ENCODE measurements at regions not wholly inside any gene's neighbourhood (a gene's known extent, or its start where the extent isn't known, plus 50 kb on each side); places are given as distances from the start of the nearest gene placed in this dataset.

DNA sequence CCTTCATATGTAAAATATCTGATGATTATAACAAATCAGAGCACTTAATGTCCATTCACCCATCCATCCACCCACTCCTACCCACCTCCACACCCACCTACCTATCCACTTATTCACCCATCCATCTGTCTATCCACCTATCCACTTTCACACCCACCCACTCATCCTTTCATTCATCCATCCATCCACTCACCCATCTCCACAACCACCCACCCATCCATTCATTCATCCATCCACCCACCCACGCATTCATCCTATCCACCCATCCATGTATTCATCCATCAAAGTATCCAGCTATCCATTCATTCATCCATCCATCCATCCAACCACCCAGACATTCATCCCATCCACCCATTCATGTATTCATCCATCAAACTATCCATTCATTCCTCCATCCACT, 466.1 kb downstream of the AJAP1 start:
- TF ChIP-seq CTCF (conservative IDR thresholded peaks at IDR 0.05; ENCODE audit: low read depth in 2 of 2) (no peak), REST (IDR thresholded peaks at IDR 0.05; ENCODE audit: unreplicated experiment) (no peak), JUNB (IDR thresholded peaks at IDR 0.05; ENCODE audit: unreplicated experiment) (no peak), POLR2AphosphoS5 (IDR thresholded peaks at IDR 0.05; ENCODE audit: low read depth) (no peak), EZH2 (IDR thresholded peaks at IDR 0.05; ENCODE audit: low read depth, unreplicated experiment) (no peak), CREB1 (CRISPR knock-in tag; IDR thresholded peaks at IDR 0.05; ENCODE audit: low read depth) (no peak), EZH2phosphoT487 (IDR thresholded peaks at IDR 0.05; ENCODE audit: unreplicated experiment) (no peak), ZNF331 (CRISPR knock-in tag; IDR thresholded peaks at IDR 0.05; ENCODE audit: low read depth) (no peak), STAT1 (IDR thresholded peaks at IDR 0.05; ENCODE audit: unreplicated experiment) (no peak), NANOG (IDR thresholded peaks at IDR 0.05; ENCODE audit: borderline replicate concordance) (no peak), ZNF114 (CRISPR knock-in tag; IDR thresholded peaks at IDR 0.05) (no peak)
- TF ChIP-seq, protein P1, sequence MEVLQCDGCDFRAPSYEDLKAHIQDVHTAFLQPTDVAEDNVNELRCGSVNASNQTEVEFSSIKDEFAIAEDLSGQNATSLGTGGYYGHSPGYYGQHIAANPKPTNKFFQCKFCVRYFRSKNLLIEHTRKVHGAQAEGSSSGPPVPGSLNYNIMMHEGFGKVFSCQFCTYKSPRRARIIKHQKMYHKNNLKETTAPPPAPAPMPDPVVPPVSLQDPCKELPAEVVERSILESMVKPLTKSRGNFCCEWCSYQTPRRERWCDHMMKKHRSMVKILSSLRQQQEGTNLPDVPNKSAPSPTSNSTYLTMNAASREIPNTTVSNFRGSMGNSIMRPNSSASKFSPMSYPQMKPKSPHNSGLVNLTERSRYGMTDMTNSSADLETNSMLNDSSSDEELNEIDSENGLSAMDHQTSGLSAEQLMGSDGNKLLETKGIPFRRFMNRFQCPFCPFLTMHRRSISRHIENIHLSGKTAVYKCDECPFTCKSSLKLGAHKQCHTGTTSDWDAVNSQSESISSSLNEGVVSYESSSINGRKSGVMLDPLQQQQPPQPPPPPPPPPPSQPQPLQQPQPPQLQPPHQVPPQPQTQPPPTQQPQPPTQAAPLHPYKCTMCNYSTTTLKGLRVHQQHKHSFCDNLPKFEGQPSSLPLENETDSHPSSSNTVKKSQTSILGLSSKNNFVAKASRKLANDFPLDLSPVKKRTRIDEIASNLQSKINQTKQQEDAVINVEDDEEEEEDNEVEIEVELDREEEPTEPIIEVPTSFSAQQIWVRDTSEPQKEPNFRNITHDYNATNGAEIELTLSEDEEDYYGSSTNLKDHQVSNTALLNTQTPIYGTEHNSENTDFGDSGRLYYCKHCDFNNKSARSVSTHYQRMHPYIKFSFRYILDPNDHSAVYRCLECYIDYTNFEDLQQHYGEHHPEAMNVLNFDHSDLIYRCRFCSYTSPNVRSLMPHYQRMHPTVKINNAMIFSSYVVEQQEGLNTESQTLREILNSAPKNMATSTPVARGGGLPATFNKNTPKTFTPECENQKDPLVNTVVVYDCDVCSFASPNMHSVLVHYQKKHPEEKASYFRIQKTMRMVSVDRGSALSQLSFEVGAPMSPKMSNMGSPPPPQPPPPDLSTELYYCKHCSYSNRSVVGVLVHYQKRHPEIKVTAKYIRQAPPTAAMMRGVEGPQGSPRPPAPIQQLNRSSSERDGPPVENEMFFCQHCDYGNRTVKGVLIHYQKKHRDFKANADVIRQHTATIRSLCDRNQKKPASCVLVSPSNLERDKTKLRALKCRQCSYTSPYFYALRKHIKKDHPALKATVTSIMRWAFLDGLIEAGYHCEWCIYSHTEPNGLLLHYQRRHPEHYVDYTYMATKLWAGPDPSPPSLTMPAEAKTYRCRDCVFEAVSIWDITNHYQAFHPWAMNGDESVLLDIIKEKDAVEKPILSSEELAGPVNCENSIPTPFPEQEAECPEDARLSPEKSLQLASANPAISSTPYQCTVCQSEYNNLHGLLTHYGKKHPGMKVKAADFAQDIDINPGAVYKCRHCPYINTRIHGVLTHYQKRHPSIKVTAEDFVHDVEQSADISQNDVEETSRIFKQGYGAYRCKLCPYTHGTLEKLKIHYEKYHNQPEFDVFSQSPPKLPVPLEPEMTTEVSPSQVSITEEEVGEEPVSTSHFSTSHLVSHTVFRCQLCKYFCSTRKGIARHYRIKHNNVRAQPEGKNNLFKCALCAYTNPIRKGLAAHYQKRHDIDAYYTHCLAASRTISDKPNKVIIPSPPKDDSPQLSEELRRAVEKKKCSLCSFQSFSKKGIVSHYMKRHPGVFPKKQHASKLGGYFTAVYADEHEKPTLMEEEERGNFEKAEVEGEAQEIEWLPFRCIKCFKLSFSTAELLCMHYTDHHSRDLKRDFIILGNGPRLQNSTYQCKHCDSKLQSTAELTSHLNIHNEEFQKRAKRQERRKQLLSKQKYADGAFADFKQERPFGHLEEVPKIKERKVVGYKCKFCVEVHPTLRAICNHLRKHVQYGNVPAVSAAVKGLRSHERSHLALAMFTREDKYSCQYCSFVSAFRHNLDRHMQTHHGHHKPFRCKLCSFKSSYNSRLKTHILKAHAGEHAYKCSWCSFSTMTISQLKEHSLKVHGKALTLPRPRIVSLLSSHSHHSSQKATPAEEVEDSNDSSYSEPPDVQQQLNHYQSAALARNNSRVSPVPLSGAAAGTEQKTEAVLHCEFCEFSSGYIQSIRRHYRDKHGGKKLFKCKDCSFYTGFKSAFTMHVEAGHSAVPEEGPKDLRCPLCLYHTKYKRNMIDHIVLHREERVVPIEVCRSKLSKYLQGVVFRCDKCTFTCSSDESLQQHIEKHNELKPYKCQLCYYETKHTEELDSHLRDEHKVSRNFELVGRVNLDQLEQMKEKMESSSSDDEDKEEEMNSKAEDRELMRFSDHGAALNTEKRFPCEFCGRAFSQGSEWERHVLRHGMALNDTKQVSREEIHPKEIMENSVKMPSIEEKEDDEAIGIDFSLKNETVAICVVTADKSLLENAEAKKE (CRISPR knock-in tag; IDR thresholded peaks at IDR 0.05), result no peak
- TF ChIP-seq, protein P2, sequence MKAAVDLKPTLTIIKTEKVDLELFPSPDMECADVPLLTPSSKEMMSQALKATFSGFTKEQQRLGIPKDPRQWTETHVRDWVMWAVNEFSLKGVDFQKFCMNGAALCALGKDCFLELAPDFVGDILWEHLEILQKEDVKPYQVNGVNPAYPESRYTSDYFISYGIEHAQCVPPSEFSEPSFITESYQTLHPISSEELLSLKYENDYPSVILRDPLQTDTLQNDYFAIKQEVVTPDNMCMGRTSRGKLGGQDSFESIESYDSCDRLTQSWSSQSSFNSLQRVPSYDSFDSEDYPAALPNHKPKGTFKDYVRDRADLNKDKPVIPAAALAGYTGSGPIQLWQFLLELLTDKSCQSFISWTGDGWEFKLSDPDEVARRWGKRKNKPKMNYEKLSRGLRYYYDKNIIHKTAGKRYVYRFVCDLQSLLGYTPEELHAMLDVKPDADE (IDR thresholded peaks at IDR 0.05), result no peak
